HUES6 (cell line): ENCODE measurements at regions not wholly inside any gene's neighbourhood (a gene's known extent, or its start where the extent isn't known, plus 50 kb on each side); places are given as distances from the start of the nearest gene placed in this dataset.

Experiments
- H3K27ac ChIP-seq: 2 replicates; pipeline ENCODE4 v1.7.0; 2013; ENCODE audit warnings: low read depth, mild to moderate bottlenecking, low read length, inconsistent platforms
- H3K27me3 ChIP-seq: 2 replicates; pipeline ENCODE4 v1.6.1; 2013; ENCODE audit warnings: low read length; ENCODE audit not compliant: control insufficient read depth, insufficient read depth
- H3K36me3 ChIP-seq: 2 replicates; pipeline ENCODE4 v1.6.1; 2013; ENCODE audit warnings: low read length; ENCODE audit not compliant: control insufficient read depth, insufficient read depth
- H3K4me1 ChIP-seq: 2 replicates; pipeline ENCODE4 v1.6.1; 2013; ENCODE audit warnings: low read length; ENCODE audit not compliant: control insufficient read depth, insufficient read depth
- H3K4me3 ChIP-seq: 2 replicates; pipeline ENCODE4 v1.5.1; 2013; ENCODE audit warnings: low read depth, low read length
- H3K9ac ChIP-seq: one replicate; pipeline ENCODE4 v1.6.1; 2013; ENCODE audit warnings: mild to moderate bottlenecking, low read length
- H3K9me3 ChIP-seq: 2 replicates; pipeline ENCODE4 v1.6.1; 2013; ENCODE audit warnings: low read depth, low read length; ENCODE audit not compliant: control insufficient read depth, insufficient read depth

DNA sequence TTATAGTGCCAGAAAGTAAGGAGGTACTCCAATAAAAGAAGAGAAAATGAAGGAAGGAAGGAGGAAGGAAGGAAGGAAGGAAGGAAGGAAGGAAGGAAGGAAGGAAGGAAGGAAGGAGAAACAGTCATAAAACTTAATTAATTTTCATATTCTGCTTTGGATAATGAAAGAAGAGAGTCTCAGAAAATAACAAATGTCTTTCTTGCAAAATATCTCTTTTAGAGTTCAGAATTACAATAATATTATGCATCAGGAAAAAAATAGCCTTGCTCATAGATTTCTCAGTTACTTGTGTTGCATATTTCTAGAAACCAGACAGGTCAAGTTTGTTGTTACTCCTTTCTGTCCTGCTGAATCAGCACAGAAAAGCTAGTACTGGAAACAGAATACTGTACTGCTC is 130.1 kb upstream of the DKK2 start:
- Histone ChIP-seq H3K4me1 (no peaks in the 10 kb centered on the region), H3K9me3 (0 out of 2 replicates have a peak, but pooled peaks cover 6% of the 10 kb centered on the region), H3K27ac (no peak overlapping the region), H3K27me3 (no peaks in the 10 kb centered on the region), H3K36me3 (no peaks in the 10 kb centered on the region), H3K4me3 (no peak overlapping the region), H3K9ac (no peak overlapping the region)

DNA sequence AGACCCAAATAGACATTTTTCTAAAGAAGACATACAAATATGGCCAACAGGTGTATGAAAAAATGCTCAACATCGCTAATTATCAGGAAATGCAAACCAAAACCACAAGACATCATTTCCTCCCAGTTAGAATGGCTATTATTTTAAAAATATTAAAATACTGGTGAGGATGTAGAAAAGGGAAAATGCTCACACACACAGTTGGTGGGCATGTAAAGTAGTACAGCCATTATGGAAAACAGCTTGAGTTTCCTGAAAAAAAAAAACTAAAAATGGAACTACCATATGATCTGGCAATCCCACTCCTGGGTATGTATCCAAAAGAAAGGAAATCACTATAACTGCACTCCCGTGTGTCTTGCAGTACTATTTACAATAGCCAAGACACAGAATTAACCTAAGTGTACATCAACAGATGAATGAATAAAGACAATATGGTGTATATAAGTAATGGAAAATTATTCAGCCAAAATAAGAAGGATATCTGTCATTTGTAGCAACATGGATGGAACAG is 128.9 kb upstream of the DKK2 start:
- Histone ChIP-seq H3K36me3 (no peaks in the 10 kb centered on the region), H3K27ac (no peak overlapping the region), H3K9ac (no peak overlapping the region), H3K9me3 (0 out of 2 replicates have a peak, but pooled peaks cover 6% of the 10 kb centered on the region), H3K4me3 (no peak overlapping the region), H3K27me3 (no peaks in the 10 kb centered on the region), H3K4me1 (no peaks in the 10 kb centered on the region)

DNA sequence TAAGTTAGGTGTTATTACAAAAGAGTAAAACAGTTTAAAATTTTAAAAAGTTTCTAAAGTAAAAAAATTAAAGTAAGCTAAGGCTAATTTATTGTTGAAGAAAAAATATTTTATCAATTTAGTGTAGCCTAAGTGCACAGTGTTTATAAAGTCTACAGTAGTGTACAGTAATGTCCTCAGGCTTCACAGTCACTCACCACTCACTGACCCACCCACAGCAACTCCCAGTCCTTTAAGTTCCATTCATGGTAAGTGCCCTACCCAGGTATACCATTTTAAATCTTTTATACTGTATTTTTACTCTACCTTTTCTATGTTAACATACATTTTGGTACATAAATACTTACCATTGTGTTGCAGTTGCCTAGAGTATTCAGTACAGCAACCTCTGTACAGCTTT is 120.3 kb upstream of the DKK2 start:
- Histone ChIP-seq H3K27ac (no peak overlapping the region), H3K4me1 (peaks cover 9% of the 10 kb centered on the region), H3K27me3 (no peaks in the 10 kb centered on the region), H3K36me3 (no peaks in the 10 kb centered on the region), H3K9ac (no peak overlapping the region), H3K4me3 (no peak overlapping the region), H3K9me3 (no peaks in the 10 kb centered on the region; the same call in 1 of the 2 replicates)

DNA sequence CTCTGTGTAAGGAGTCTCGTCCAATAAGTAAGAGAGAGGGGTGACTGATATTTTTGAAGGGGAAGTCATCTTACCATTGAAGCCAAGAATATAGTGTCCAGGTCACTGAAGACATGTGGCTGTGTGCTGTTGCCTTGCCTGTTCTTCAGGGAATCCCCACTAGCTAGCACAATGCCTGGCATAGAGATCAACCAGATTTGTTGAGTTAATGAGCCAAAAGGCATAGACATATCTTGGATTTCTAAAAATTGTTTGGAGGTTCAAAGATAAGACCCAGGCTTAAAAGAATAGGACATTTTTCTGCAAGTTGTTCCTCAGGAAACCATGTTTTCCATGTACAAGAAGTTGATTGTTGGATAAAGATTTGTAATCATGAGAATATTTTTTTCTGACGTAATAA is 119.3 kb upstream of the DKK2 start:
- no peaks in the 10 kb centered on the region for H3K27me3 ChIP-seq
- no peaks in the 10 kb centered on the region for H3K36me3 ChIP-seq
- H3K4me1 ChIP-seq = peaks cover 9% of the 10 kb centered on the region
- no peaks in the 10 kb centered on the region; the same call in 1 of the 2 replicates for H3K9me3 ChIP-seq
- no peak overlapping the region for H3K27ac ChIP-seq
- no peak overlapping the region for H3K9ac ChIP-seq
- H3K4me3 ChIP-seq = no peak overlapping the region

DNA sequence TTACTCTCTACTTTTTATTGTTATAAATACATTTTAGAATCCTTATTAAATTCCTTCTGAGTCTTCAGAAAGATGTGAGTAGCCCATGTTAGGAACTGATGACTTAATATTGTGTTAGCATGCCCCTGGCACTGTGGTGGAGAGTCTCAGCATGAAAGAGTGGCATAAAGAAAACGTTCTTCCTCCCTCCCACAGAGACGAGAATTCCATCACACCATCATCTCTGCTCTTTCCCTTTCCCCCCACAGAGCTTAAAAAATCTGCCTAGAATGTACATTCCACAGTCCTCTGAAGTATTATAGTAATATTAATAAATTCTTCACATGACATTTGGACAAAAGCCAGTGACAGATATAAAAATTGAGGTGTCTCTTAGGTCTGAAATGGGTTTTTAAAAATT is 117.8 kb upstream of the DKK2 start:
- Histone ChIP-seq H3K27ac (no peak overlapping the region), H3K4me1 (peaks cover 9% of the 10 kb centered on the region)

DNA sequence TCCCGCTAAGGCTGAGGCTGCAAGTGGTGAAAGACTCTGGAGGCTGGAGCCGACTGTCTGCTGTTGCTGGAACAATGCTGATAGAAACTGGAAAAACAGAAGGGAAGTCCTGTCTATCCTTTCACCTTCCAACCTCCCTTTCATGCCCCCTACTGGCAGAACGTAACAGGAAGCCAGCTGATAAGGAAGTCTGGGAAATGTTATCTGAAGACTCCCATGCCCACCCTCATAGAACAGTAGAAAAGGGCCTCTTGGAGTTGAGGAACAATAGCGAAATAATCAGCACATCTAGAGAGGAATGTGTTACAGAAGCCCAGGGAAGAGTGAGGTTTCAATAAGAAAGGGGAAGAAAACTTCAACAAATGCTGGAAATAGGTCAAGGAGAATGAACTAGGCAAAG is 117.1 kb upstream of the DKK2 start:
- Histone ChIP-seq H3K27ac (no peak overlapping the region), H3K4me3 (no peak overlapping the region), H3K9me3 (no peaks in the 10 kb centered on the region; the same call in 1 of the 2 replicates), H3K27me3 (no peaks in the 10 kb centered on the region), H3K4me1 (peaks cover 9% of the 10 kb centered on the region), H3K36me3 (no peaks in the 10 kb centered on the region), H3K9ac (no peak overlapping the region)

More for the DNA sequence above, 117.8 kb upstream of the DKK2 start:
- H3K9ac ChIP-seq = no peak overlapping the region
- H3K9me3 ChIP-seq = no peaks in the 10 kb centered on the region; the same call in 1 of the 2 replicates
- H3K36me3 ChIP-seq = no peaks in the 10 kb centered on the region
- H3K27me3 ChIP-seq = no peaks in the 10 kb centered on the region
- H3K4me3 ChIP-seq = no peak overlapping the region

DNA sequence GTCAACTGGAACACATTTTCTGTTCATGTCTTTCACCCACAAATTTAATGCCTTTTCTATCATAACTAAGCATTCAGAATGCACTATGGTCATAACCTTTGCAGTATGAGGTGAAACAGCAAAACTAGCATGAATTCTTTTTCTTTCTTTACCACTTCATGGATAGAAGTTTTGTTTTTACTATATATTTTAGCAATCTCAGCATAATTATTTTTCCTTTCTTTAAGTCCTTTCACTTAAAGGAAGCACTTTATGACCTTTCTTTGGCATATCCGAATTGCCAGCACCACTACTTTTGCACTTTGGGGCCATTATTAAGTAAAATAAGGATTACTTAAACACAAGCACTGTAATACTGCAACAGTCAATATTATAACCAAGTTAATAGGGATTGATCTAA is 115.1 kb upstream of the DKK2 start:
- Histone ChIP-seq H3K4me1 (peaks cover 9% of the 10 kb centered on the region), H3K27me3 (no peaks in the 10 kb centered on the region), H3K9ac (no peak overlapping the region), H3K27ac (no peak overlapping the region), H3K9me3 (no peaks in the 10 kb centered on the region; the same call in 1 of the 2 replicates), H3K36me3 (no peaks in the 10 kb centered on the region), H3K4me3 (no peak overlapping the region)

DNA sequence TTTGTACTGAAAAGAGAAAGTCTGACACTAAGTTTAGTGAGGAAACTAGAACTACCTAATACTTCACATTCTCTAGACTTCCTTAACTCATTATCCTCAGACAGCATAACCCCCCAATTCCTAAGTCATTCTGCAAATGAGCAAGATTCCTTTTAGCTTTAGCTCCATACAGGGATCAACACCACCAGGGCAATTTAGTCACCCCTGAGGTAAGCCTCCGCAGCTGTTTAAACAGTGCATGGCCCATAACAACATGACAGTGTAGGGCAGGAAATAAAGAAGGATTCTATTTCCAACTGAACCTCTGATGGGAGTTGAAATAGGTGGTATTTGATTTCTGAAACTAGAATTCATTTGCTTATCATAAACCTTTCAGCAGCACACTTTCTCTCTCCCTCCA is 112.8 kb upstream of the DKK2 start:
- H3K27ac ChIP-seq = no peak overlapping the region
- no peak overlapping the region for H3K9ac ChIP-seq
- H3K9me3 ChIP-seq = no peaks in the 10 kb centered on the region; the same call in 1 of the 2 replicates
- no peaks in the 10 kb centered on the region for H3K27me3 ChIP-seq
- H3K4me3 ChIP-seq = no peak overlapping the region
- no peaks in the 10 kb centered on the region for H3K36me3 ChIP-seq
- H3K4me1 ChIP-seq = peaks cover 9% of the 10 kb centered on the region

DNA sequence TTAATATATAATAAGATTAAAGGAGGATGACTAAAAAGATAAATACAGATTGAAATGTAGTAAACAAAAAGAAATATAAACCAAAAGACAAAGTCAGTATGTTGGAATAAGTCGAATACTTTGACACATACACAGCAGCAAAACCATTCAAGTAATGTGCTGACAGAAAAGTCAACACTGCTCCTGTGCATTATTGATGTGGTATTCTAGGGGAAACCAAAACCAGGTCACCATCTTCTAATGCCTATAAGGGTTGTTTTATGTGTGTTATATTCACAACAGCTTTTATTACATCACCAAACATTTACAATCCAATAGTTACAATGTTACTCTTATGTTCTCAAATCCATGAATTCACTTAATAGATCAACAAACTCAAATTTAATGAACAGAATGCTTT is 111.8 kb upstream of the DKK2 start:
- Histone ChIP-seq H3K4me1 (peaks cover 2% of the 10 kb centered on the region; the same call in 1 of the 2 replicates), H3K27me3 (no peaks in the 10 kb centered on the region), H3K9me3 (no peaks in the 10 kb centered on the region; the same call in 1 of the 2 replicates), H3K9ac (no peak overlapping the region), H3K27ac (no peak overlapping the region), H3K4me3 (no peak overlapping the region), H3K36me3 (no peaks in the 10 kb centered on the region)

DNA sequence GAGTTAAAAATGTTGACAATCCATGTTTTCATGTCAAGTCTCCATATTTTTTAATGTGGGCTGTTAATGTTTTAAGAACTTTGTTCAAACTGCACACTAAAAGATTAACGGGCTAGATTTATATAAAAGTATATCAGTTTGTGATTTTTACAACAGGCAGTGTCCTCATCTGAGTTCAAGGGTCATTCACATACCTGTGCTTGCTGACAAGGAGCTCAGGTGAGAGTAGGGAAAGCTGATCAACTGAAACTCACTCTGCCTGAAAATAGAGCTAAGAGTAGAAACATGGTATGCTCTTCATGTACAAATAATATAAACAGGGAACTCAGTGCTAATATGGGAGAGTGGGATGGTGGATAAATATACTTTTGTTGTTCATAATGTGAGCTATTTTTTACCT is 102.3 kb upstream of the DKK2 start:
- Histone ChIP-seq H3K4me1 (no peaks in the 10 kb centered on the region), H3K9ac (no peak overlapping the region), H3K27me3 (no peaks in the 10 kb centered on the region), H3K36me3 (no peaks in the 10 kb centered on the region), H3K4me3 (no peak overlapping the region), H3K27ac (no peak overlapping the region), H3K9me3 (no peaks in the 10 kb centered on the region)

DNA sequence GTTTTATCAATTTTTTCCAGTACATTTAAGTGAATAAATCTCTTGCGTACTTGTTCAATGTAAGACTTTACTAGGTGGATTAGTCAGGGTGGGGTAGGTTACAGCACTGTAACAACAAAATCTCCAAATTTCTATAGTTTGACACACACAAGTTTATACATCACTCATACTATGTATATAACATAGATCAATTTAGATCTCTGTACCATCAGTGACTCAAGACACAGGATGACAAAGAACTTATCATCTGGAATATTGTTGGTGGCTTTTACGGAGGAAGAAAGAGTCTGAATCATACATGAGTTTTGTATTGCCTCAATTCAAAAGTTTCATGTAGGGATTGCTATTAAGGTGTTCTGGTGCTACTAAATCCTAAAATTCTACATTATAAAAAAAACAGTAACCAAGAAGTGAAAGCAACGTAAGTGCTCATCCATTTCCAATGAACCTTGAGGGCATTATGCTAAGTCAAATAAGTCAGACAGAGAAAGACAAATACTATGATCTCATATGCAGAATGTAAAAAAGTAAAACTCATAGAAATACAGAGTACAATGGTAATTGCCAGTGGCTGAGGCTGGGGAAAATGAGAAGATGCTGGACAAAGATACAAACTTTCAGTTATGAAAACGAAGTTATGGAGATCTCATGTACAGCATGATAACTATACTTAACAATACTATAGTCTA is 98.0 kb upstream of the DKK2 start:
- H3K9me3 ChIP-seq = no peaks in the 10 kb centered on the region
- no peaks in the 10 kb centered on the region for H3K36me3 ChIP-seq
- no peak overlapping the region for H3K9ac ChIP-seq
- no peak overlapping the region for H3K27ac ChIP-seq
- no peaks in the 10 kb centered on the region for H3K27me3 ChIP-seq
- no peaks in the 10 kb centered on the region for H3K4me1 ChIP-seq
- H3K4me3 ChIP-seq = no peak overlapping the region
